Uterus (tissue), 3 donors: ENCODE measurements at regions not wholly inside any gene's neighbourhood (a gene's known extent, or its start where the extent isn't known, plus 50 kb on each side); places are given as distances from the start of the nearest gene placed in this dataset.

ENCODE experiments used
- DNase-seq, 2 donors: peaks; one replicate each; pipeline ENCODE4 v3.0.0-alpha.2; 2019 to 2020
- H3K27ac ChIP-seq, 2 donors: fragments of 200-600 bp; sonication (generic); 1 replicate in 1 of 2; 2 replicates in 1 of 2; pipeline ENCODE4 v1.5.1; 2016 to 2018
- H3K27me3 ChIP-seq, 2 donors: fragments of 200-600 bp; sonication (generic); one replicate each; pipeline ENCODE4 v1.5.1; 2018 to 2019; ENCODE audit warnings: control low read depth in 1 of 2
- H3K36me3 ChIP-seq, 2 donors: fragments of 200-600 bp; sonication (generic); one replicate each; pipeline ENCODE4 v1.5.1; 2019; ENCODE audit warnings: control low read depth in 1 of 2
- H3K4me1 ChIP-seq, 2 donors: fragments of 200-600 bp; sonication (generic); one replicate each; pipeline ENCODE4 v1.5.1; 2018 to 2019; ENCODE audit warnings: control low read depth in 1 of 2
- H3K4me3 ChIP-seq, 2 donors: fragments of 200-600 bp; sonication (generic); 1 replicate in 1 of 2; 2 replicates in 1 of 2; pipeline ENCODE4 v1.5.1; 2018 to 2019; ENCODE audit warnings: mild to moderate bottlenecking in 1 of 2
- H3K9me3 ChIP-seq, 2 donors: fragments of 200-600 bp; sonication (generic); one replicate each; pipeline ENCODE4 v1.5.1; 2019; ENCODE audit warnings: control low read depth in 1 of 2
- POLR2A ChIP-seq, 2 donors: fragments of 450-650 bp; IDR thresholded peaks; one replicate each; pipeline ENCODE4 v1.6.1; 2016; ENCODE audit warnings: antibody characterized with exemption in 2 of 2, mild to moderate bottlenecking in 1 of 2, moderate library complexity in 1 of 2
- intact Hi-C: fragments of 100-400 bp; cut with DNase I; formaldehyde crosslinking; loops from one replicate; pipeline ENCODE4 v1.15.1; 2023; ENCODE audit warnings: low total_unique reads
- TF ChIP-seq, protein P1 (sequence below), 4 experiments: fragments of 200-600 bp in 2 of 4; fragments of 450-650 bp in 2 of 4; sonication (generic) in 2 of 4; IDR thresholded peaks; one replicate each; pipeline ENCODE4 v1.5.1; 2016 to 2019; ENCODE audit warnings: antibody characterized with exemption in 4 of 4, mild to moderate bottlenecking in 2 of 4, moderate library complexity in 1 of 4
- donor health status: DM: yes; HTN: yes; CAD: no.

DNA sequence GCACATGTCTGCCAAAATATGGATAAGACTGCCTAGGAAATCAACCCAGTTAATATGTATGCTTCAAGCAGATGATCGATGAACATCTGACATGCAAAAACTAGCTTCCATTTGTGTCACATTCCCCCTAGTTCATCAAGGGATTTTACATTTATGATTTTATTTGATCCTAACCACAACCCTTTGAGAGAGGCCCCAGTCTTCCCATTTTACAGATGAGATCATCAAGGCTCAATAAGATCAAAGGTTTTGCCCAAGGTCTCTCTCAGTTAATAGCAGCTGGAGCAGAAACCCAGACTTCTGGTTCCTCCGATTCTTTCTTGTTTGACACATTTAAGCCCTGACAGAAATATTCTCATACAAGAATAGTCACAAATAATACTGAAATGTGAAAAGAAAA lies 107.7 kb upstream of the PPP2R5A start:
- no peak for DNase-seq
- TF ChIP-seq POLR2A (IDR thresholded peaks at IDR 0.05) = no peak
- TF ChIP-seq, protein P1, sequence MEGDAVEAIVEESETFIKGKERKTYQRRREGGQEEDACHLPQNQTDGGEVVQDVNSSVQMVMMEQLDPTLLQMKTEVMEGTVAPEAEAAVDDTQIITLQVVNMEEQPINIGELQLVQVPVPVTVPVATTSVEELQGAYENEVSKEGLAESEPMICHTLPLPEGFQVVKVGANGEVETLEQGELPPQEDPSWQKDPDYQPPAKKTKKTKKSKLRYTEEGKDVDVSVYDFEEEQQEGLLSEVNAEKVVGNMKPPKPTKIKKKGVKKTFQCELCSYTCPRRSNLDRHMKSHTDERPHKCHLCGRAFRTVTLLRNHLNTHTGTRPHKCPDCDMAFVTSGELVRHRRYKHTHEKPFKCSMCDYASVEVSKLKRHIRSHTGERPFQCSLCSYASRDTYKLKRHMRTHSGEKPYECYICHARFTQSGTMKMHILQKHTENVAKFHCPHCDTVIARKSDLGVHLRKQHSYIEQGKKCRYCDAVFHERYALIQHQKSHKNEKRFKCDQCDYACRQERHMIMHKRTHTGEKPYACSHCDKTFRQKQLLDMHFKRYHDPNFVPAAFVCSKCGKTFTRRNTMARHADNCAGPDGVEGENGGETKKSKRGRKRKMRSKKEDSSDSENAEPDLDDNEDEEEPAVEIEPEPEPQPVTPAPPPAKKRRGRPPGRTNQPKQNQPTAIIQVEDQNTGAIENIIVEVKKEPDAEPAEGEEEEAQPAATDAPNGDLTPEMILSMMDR (IDR thresholded peaks at IDR 0.05) = no peak
- Histone ChIP-seq H3K4me3 (no peak overlapping the region), H3K36me3 (no peaks in the 10 kb centered on the region), H3K27me3 (no peaks in the 10 kb centered on the region), H3K9me3 (no peaks in the 10 kb centered on the region), H3K27ac (no peak overlapping the region), H3K4me1 (no peaks in the 10 kb centered on the region)
- intact Hi-C loops = no loop called here

DNA sequence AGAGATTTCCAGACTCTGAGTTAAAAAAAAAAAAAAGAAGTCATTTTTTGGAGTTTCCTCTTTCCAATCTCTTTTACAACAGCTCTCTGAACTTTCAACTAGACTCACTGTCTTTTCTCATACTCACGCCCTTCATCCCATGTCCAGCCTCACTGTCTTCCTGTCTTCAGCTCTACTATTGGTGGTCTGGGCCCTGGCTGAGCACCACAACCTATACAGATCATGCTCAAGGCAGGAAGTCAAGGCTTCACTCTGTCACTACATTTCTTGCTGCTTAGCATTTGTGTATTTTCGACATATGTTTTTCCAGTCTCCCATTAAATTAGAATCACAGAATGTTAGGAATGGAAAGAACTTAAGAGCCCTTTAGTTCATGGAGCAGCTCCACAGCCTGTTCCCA lies 106.4 kb upstream of the PPP2R5A start:
- TF ChIP-seq POLR2A (IDR thresholded peaks at IDR 0.05) = no peak
- TF ChIP-seq, protein P1 (IDR thresholded peaks at IDR 0.05) = no peak
- Histone ChIP-seq H3K4me3 (no peak overlapping the region), H3K36me3 (no peaks in the 10 kb centered on the region), H3K9me3 (no peaks in the 10 kb centered on the region), H3K4me1 (no peaks in the 10 kb centered on the region), H3K27ac (no peak overlapping the region), H3K27me3 (no peaks in the 10 kb centered on the region)
- intact Hi-C loops = no loop called here
- no peak for DNase-seq

DNA sequence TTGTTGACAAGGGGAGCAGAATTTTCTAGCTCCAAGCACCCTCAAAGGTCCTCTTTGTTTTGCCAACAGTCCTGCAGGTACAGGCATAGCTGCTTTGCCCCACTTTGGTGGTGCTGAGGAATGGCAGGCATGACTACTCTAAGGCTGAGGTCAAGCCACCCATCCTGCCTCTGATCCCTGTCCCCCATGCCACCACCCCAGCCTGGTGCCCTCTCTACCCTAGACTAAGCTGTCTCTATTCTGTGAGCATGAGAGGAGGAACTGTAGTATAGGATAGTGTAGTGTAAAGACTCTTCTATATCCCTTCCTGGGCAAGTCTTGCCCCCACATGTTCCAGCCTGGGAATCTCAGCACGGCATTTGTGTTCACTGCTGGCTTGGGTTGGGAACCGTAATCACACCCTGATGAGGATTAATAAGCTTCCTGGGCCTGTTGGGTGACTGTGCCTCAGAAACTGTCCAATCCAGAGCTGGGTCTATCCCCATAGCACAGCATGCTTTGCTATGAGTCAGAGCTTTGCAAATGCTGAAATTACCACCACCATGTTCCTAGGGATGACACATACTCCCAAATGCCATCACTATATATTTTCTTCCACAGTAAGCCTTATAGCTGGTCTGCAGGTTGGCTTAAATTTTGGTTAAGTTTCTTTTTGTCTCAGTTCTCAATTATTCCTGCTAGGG lies 105.7 kb upstream of the PPP2R5A start:
- DNase-seq = no peak
- no peak overlapping the region for H3K4me3 ChIP-seq
- H3K9me3 ChIP-seq = no peaks in the 10 kb centered on the region
- H3K36me3 ChIP-seq = no peaks in the 10 kb centered on the region
- intact Hi-C loops = no loop called here
- H3K27me3 ChIP-seq = no peaks in the 10 kb centered on the region
- no peak for TF ChIP-seq POLR2A (IDR thresholded peaks at IDR 0.05)
- TF ChIP-seq, protein P1 (IDR thresholded peaks at IDR 0.05) = no peak
- H3K4me1 ChIP-seq = no peaks in the 10 kb centered on the region
- no peak overlapping the region for H3K27ac ChIP-seq

DNA sequence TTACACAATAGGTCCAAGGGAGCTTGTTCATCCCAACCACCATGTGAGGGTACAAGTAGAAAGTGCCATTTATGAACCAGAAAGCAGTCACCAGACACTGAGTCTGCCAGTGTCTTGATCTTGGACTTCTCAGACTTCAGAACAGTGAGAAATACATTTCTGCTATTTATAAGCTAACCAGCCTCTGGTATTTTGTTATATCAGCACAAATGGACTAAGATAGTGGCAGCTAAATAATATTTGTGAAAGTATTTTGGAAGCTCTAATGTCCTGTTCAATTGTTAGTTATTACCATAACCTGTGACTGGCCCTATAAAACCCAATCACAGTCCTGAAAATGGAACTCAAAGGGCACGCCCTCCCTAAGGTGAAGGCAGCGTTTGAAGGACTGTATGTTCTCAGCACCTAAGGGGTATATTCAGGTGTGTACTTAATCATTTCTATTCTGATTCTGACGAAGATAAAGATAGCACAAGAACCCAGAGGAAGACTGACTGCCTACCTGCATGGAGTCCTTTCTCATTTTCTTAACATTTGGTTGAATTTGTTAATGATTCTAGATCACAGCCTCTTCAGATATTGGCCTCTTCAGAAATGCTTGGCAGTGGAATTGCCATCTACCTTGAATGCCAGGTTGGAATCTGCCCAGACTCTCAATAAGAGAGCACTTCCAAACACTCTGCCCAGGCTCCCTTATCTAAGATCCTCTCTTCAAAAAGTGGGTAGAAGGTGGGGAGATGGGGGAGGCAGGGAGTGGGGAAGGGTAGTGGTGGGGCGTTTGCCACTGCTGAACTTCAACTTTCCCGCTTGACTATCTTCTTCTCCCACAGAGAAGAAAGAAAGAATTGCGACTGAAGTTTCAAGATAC lies 104.0 kb upstream of the PPP2R5A start:
- no peak overlapping the region for H3K27ac ChIP-seq
- no peaks in the 10 kb centered on the region for H3K27me3 ChIP-seq
- no peaks in the 10 kb centered on the region for H3K36me3 ChIP-seq
- intact Hi-C loops = no loop called here
- no peaks in the 10 kb centered on the region for H3K4me1 ChIP-seq
- TF ChIP-seq, protein P1 (IDR thresholded peaks at IDR 0.05) = no peak
- no peak for TF ChIP-seq POLR2A (IDR thresholded peaks at IDR 0.05)
- no peaks in the 10 kb centered on the region for H3K9me3 ChIP-seq
- H3K4me3 ChIP-seq = no peak overlapping the region
- no peak for DNase-seq

DNA sequence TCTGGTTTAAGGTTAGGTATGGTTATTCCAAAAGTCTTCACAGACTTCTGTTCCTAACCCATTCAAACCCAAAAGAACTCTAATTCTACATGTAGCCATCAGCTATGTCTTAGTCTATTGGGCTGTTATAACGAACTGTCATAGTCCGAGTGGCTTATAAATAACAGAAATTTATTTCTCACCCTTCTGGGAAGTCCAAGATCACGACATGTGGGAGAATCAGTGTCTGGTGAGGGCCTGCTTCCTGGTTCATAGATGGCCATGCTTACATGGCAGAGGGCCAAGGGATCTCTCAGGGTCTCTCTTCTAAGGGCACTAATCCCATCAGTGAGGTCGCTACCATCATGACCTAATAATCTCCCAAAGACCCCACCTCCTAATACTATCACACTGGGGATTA lies 103.0 kb upstream of the PPP2R5A start:
- H3K27me3 ChIP-seq = no peaks in the 10 kb centered on the region
- H3K9me3 ChIP-seq = no peaks in the 10 kb centered on the region
- no peak for TF ChIP-seq POLR2A (IDR thresholded peaks at IDR 0.05)
- TF ChIP-seq, protein P1 (IDR thresholded peaks at IDR 0.05) = no peak
- no peaks in the 10 kb centered on the region for H3K4me1 ChIP-seq
- no peaks in the 10 kb centered on the region for H3K36me3 ChIP-seq
- no peak for DNase-seq
- no peak overlapping the region for H3K4me3 ChIP-seq
- intact Hi-C loops = no loop called here
- H3K27ac ChIP-seq = no peak overlapping the region
